MCF 10A (cell line): ENCODE measurements at regions not wholly inside any gene's neighbourhood (a gene's known extent, or its start where the extent isn't known, plus 50 kb on each side); places are given as distances from the start of the nearest gene placed in this dataset.

Experiments
- BruUV-seq: library from RNA; stranded (reverse); fragments of 400-500 nt; replicated peaks from 2 replicates; lab custom pipeline; 2021; lab: Mats Ljungman, UMichigan
- CTCF ChIA-PET: fragments of 300-600 bp; sonication (Branson Sonifier 250); formaldehyde crosslinking; extraction: SDS; loops from one replicate; lab custom pipeline; 2021; ENCODE audit warnings: antibody characterized with exemption, inconsistent platforms; lab: Yijun Ruan, JAX
- POLR2A ChIA-PET: fragments of 300-600, 350-650 bp; sonication (Branson Sonifier 250); formaldehyde crosslinking; extraction: SDS; loops from one replicate; lab custom pipeline; 2020; ENCODE audit warnings: antibody characterized with exemption, inconsistent platforms; lab: Yijun Ruan, JAX
- DNase-seq: peaks from one replicate; pipeline ENCODE4 v3.0.0-alpha.2; 2018; ENCODE audit not compliant: unreplicated experiment
- H3K27ac Mint-ChIP-seq: one replicate; pipeline ENCODE4 v1.8.0; 2022; ENCODE audit warnings: mild to moderate bottlenecking, low read depth, mixed read lengths; ENCODE audit not compliant: unreplicated experiment
- H3K27me3 Mint-ChIP-seq: one replicate; pipeline ENCODE4 v1.8.0; 2022; ENCODE audit warnings: mixed read lengths; ENCODE audit not compliant: insufficient read depth, unreplicated experiment
- H3K36me3 Mint-ChIP-seq: one replicate; pipeline ENCODE4 v1.8.0; 2022; ENCODE audit warnings: mild to moderate bottlenecking, moderate library complexity, mixed read lengths; ENCODE audit not compliant: insufficient read depth, unreplicated experiment
- H3K4me1 Mint-ChIP-seq: one replicate; pipeline ENCODE4 v1.8.0; 2022; ENCODE audit warnings: mixed read lengths; ENCODE audit not compliant: insufficient read depth, unreplicated experiment
- H3K4me3 Mint-ChIP-seq: one replicate; pipeline ENCODE4 v1.8.0; 2022; ENCODE audit warnings: mild to moderate bottlenecking, moderate library complexity, mixed read lengths; ENCODE audit not compliant: unreplicated experiment
- H3K9me3 Mint-ChIP-seq: one replicate; pipeline ENCODE4 v1.8.0; 2022; ENCODE audit warnings: mixed read lengths; ENCODE audit not compliant: unreplicated experiment
- CTCF ChIP-seq: fragments of 200-600 bp; IDR thresholded peaks from one replicate; pipeline ENCODE4 v1.8.0; 2022; ENCODE audit warnings: antibody characterized with exemption, mild to moderate bottlenecking; ENCODE audit not compliant: unreplicated experiment
- intact Hi-C: fragments of 100-400 bp; cut with micrococcal nuclease; formaldehyde crosslinking; loops from 2 replicates; pipeline ENCODE4 v1.14.1; 2022

GRCh38 chr1:178033019-178033418 lies 60.9 kb upstream of the RASAL2 start:
- POLR2A ChIA-PET, result interaction anchor here (0.6 to 2.3 kb wide), 4 partner anchors 60 to 249 kb away, joined by 3 to 14 read pairs (median 8); partner anchors contain the start of gene RASAL2
- Mint-ChIP-seq H3K36me3 (no peaks in the 10 kb centered on the region), H3K4me3 (no peak overlapping the region), H3K27ac (no peak overlapping the region), H3K27me3 (no peaks in the 10 kb centered on the region), H3K9me3 (no peaks in the 10 kb centered on the region), H3K4me1 (no peaks in the 10 kb centered on the region)
- DNase-seq, result no peak
- no TSS peak for BruUV-seq
- no peak for TF ChIP-seq CTCF
- CTCF ChIA-PET, result interaction anchor here (0.6 to 7.8 kb wide), 22 partner anchors 14 to 388 kb away, joined by 3 to 171 read pairs (median 8); partner anchors contain the start of genes RASAL2 and SEC16B
- intact Hi-C loops, result loop anchor here (2.0 to 10.0 kb wide), 3 partner anchors 74 to 502 kb away; no protein-coding TSS in a partner anchor

- BruUV-seq, result no TSS peak
Observed at GRCh38 chr1:178034676-178035075, 59.2 kb upstream of the RASAL2 start.

GRCh38 chr1:178036090-178036489 lies 57.8 kb upstream of the RASAL2 start:
- peaks cover 3% of the 10 kb centered on the region for H3K9me3 Mint-ChIP-seq
- no peak for TF ChIP-seq CTCF
- intact Hi-C loops, result loop anchor here (10.0 kb wide), 1 partner anchor 499 kb away; no protein-coding TSS in a partner anchor
- no peaks in the 10 kb centered on the region for H3K27me3 Mint-ChIP-seq
- no peak for DNase-seq
- no peak overlapping the region for H3K27ac Mint-ChIP-seq
- no TSS peak for BruUV-seq
- H3K36me3 Mint-ChIP-seq, result no peaks in the 10 kb centered on the region
- CTCF ChIA-PET, result interaction anchor here (0.6 to 2.7 kb wide), 9 partner anchors 13 to 565 kb away, joined by 3 to 9 read pairs (median 5); no protein-coding TSS in a partner anchor
- H3K4me1 Mint-ChIP-seq, result no peaks in the 10 kb centered on the region
- POLR2A ChIA-PET, result no interaction called here
- no peak overlapping the region for H3K4me3 Mint-ChIP-seq

More at GRCh38 chr1:178034676-178035075, 59.2 kb upstream of the RASAL2 start:
- Mint-ChIP-seq H3K36me3 (no peaks in the 10 kb centered on the region), H3K4me1 (no peaks in the 10 kb centered on the region), H3K9me3 (no peaks in the 10 kb centered on the region), H3K27ac (no peak overlapping the region), H3K4me3 (no peak overlapping the region), H3K27me3 (no peaks in the 10 kb centered on the region)
- POLR2A ChIA-PET, result interaction anchor here (0.6 kb wide), 1 partner anchor 256 kb away, joined by 3 read pairs; no protein-coding TSS in a partner anchor
- no peak for DNase-seq
- no peak for TF ChIP-seq CTCF
- CTCF ChIA-PET, result interaction anchor here (0.5 to 7.8 kb wide), 16 partner anchors 10 to 266 kb away, joined by 3 to 171 read pairs (median 5); partner anchors contain the start of gene RASAL2
- intact Hi-C loops, result loop anchor here (5.0 to 10.0 kb wide), 2 partner anchors 158 to 500 kb away; no protein-coding TSS in a partner anchor

GRCh38 chr1:178037510-178038253 lies 56.2 kb upstream of the RASAL2 start:
- no peak overlapping the region for H3K27ac Mint-ChIP-seq
- TF ChIP-seq CTCF, result no peak
- H3K4me1 Mint-ChIP-seq, result no peaks in the 10 kb centered on the region
- intact Hi-C loops, result loop anchor here (10.0 kb wide), 1 partner anchor 497 kb away; no protein-coding TSS in a partner anchor
- no peaks in the 10 kb centered on the region for H3K27me3 Mint-ChIP-seq
- H3K9me3 Mint-ChIP-seq, result peaks cover 9% of the 10 kb centered on the region
- no peaks in the 10 kb centered on the region for H3K36me3 Mint-ChIP-seq
- no TSS peak for BruUV-seq
- ChIA-PET POLR2A (interaction anchor here (0.7 kb wide), 1 partner anchor 20 kb away, joined by 3 read pairs; no protein-coding TSS in a partner anchor), CTCF (interaction anchor here (0.7 to 2.3 kb wide), 3 partner anchors 244 to 308 kb away, joined by 3 to 8 read pairs (median 5); no protein-coding TSS in a partner anchor)
- no peak for DNase-seq
- no peak overlapping the region for H3K4me3 Mint-ChIP-seq
